CD14-positive monocyte (primary cell): ENCODE measurements at regions not wholly inside any gene's neighbourhood (a gene's known extent, or its start where the extent isn't known, plus 50 kb on each side); places are given as distances from the start of the nearest gene placed in this dataset.

Experiments used
- DNase-seq, 3 donors: peaks; one replicate each; pipeline ENCODE4 v3.0.0-alpha.2; 2011 to 2022
- H2AFZ ChIP-seq: 2 replicates; pipeline ENCODE4 v1.6.0; 2012; ENCODE audit warnings: mild to moderate bottlenecking, low read depth, low read length, inconsistent platforms; ENCODE audit not compliant: insufficient read depth, poor library complexity, severe bottlenecking
- H3K27ac ChIP-seq, 2 donors: 1 replicate in 1 of 2; 2 replicates in 1 of 2; pipeline ENCODE4 v1.5.1; 2012 to 2013; ENCODE audit warnings: low read length in 2 of 2, control low read depth in 1 of 2, inconsistent platforms in 1 of 2, low read depth in 1 of 2, mild to moderate bottlenecking in 1 of 2
- H3K27me3 ChIP-seq, 2 donors: one replicate each; pipeline versions ENCODE4 v1.6.0 to v1.6.1; 2011 to 2013; ENCODE audit warnings: low read length in 2 of 2; ENCODE audit not compliant: control insufficient read depth in 2 of 2, insufficient read depth in 2 of 2
- H3K36me3 ChIP-seq, 2 donors: replicated peaks in 1 of 2; 1 replicate in 1 of 2; 2 replicates in 1 of 2; pipeline versions ENCODE4 v1.5.1 to v1.6.1; 2012 to 2013; ENCODE audit warnings: low read length in 2 of 2, control low read depth in 1 of 2, inconsistent platforms in 1 of 2, mild to moderate bottlenecking in 1 of 2; ENCODE audit not compliant: insufficient read depth in 2 of 2, control insufficient read depth in 1 of 2
- H3K4me1 ChIP-seq, 2 donors: 1 replicate in 1 of 2; 2 replicates in 1 of 2; pipeline versions ENCODE4 v1.5.1 to v1.6.1; 2012 to 2013; ENCODE audit warnings: low read length in 2 of 2, control low read depth in 1 of 2, inconsistent platforms in 1 of 2, mild to moderate bottlenecking in 1 of 2, moderate library complexity in 1 of 2; ENCODE audit not compliant: insufficient read depth in 2 of 2, control insufficient read depth in 1 of 2
- H3K4me2 ChIP-seq: replicated peaks from 2 replicates; pipeline ENCODE3; 2012; ENCODE audit warnings: low read length, moderate library complexity, mild to moderate bottlenecking; ENCODE audit not compliant: poor library complexity, severe bottlenecking; ENCODE audit errors: extremely low read depth
- H3K4me3 ChIP-seq, 3 experiments: fragments of 200-600 bp in 1 of 3; sonication (generic) in 1 of 3; replicated peaks in 1 of 3; 1 replicate in 2 of 3; 2 replicates in 1 of 3; pipeline ENCODE4 v1.5.1; 2011 to 2013; ENCODE audit warnings: low read length in 3 of 3, mild to moderate bottlenecking in 3 of 3, control low read depth in 2 of 3, low read depth in 2 of 3, inconsistent platforms in 1 of 3, moderate library complexity in 1 of 3
- H3K79me2 ChIP-seq: 2 replicates; pipeline ENCODE4 v1.6.0; 2012; ENCODE audit warnings: mild to moderate bottlenecking, control low read depth, inconsistent platforms, low read length, moderate library complexity; ENCODE audit not compliant: insufficient read depth
- H3K9ac ChIP-seq: 2 replicates; pipeline ENCODE4 v1.6.0; 2017; ENCODE audit warnings: low read length, mild to moderate bottlenecking; ENCODE audit not compliant: insufficient read depth, poor library complexity, severe bottlenecking
- H3K9me3 ChIP-seq, 2 donors: replicated peaks in 1 of 2; 1 replicate in 1 of 2; 2 replicates in 1 of 2; pipeline versions ENCODE4 v1.5.1 to v1.6.1; 2012 to 2013; ENCODE audit warnings: low read length in 2 of 2, control low read depth in 1 of 2; ENCODE audit not compliant: control insufficient read depth in 1 of 2, insufficient read depth in 1 of 2
- H4K20me1 ChIP-seq: 2 replicates; pipeline ENCODE4 v1.6.0; 2012; ENCODE audit warnings: mild to moderate bottlenecking, low read length, control low read depth, moderate library complexity; ENCODE audit not compliant: insufficient read depth
- H3K27ac Mint-ChIP-seq, 7 donors: one replicate each; pipeline ENCODE4 v1.8.0; 2020; ENCODE audit warnings: mild to moderate bottlenecking in 7 of 7, mixed read lengths in 7 of 7, moderate library complexity in 6 of 7, inconsistent platforms in 2 of 7
- H3K27me3 Mint-ChIP-seq, 3 donors: one replicate each; pipeline ENCODE4 v1.8.0; 2021 to 2022; ENCODE audit warnings: low read depth in 3 of 3, mild to moderate bottlenecking in 3 of 3, mixed read lengths in 3 of 3, moderate library complexity in 3 of 3, inconsistent platforms in 1 of 3
- H3K36me3 Mint-ChIP-seq, 2 donors: one replicate each; pipeline ENCODE4 v1.8.0; 2020; ENCODE audit warnings: mixed read lengths in 2 of 2, inconsistent platforms in 1 of 2, mild to moderate bottlenecking in 1 of 2
- H3K4me1 Mint-ChIP-seq: one replicate; pipeline ENCODE4 v1.8.0; 2020; ENCODE audit warnings: mild to moderate bottlenecking, mixed read lengths
- H3K4me3 Mint-ChIP-seq, 2 donors: one replicate each; pipeline ENCODE4 v1.8.0; 2020; ENCODE audit warnings: mild to moderate bottlenecking in 2 of 2, mixed read lengths in 2 of 2, moderate library complexity in 1 of 2
- H3K9me3 Mint-ChIP-seq, 7 donors: one replicate each; pipeline ENCODE4 v1.8.0; 2020 to 2022; ENCODE audit warnings: mixed read lengths in 7 of 7, mild to moderate bottlenecking in 6 of 7, moderate library complexity in 6 of 7, inconsistent platforms in 2 of 7
- WGBS: methylation state at CpG from one replicate; pipeline ENCODE4 v1.1.5; 2013; ENCODE audit warnings: missing lambda C conversion rate; ENCODE audit not compliant: insufficient coverage; 5-methylcytosine and 5-hydroxymethylcytosine counted together
- intact Hi-C, 2 donors: fragments of 100-400 bp; cut with micrococcal nuclease; formaldehyde crosslinking; loops; one replicate each; pipeline versions ENCODE4 v1.15.0 to v1.15.1; 2023
- TF ChIP-seq, protein P1 (sequence below): fragments of 200-600 bp; IDR thresholded peaks from one replicate; pipeline ENCODE4 v1.8.0; 2022; ENCODE audit warnings: antibody characterized with exemption, mild to moderate bottlenecking

DNA sequence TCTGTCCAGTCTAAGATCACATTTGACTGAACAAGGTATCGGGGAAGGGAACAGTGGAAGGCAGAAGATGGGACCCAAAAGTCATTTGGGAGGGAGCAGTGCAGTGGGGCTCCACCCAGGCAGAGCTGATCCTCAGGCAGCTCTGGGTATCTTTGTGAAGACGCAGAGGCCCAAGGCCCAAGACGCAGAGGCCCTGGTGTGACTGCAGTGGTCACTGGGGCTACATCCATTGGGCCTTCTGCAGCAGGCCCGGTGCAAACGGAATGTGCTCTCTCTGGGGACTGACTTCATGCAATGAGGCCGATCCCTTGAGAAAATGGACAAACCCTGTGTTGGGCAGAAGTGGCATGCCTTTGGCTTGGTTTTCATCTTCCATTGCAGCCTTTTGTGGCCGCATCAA, 463.4 kb upstream of the ZNF507 start:
- H3K27me3 Mint-ChIP-seq: no peaks in the 10 kb centered on the region
- peaks cover 5 to 11% (median 10%) of the 10 kb centered on the region in 7 donors for H3K9me3 Mint-ChIP-seq
- no peaks in the 10 kb centered on the region for H3K4me1 Mint-ChIP-seq
- intact Hi-C loops: no loop called here
- TF ChIP-seq, protein P1, sequence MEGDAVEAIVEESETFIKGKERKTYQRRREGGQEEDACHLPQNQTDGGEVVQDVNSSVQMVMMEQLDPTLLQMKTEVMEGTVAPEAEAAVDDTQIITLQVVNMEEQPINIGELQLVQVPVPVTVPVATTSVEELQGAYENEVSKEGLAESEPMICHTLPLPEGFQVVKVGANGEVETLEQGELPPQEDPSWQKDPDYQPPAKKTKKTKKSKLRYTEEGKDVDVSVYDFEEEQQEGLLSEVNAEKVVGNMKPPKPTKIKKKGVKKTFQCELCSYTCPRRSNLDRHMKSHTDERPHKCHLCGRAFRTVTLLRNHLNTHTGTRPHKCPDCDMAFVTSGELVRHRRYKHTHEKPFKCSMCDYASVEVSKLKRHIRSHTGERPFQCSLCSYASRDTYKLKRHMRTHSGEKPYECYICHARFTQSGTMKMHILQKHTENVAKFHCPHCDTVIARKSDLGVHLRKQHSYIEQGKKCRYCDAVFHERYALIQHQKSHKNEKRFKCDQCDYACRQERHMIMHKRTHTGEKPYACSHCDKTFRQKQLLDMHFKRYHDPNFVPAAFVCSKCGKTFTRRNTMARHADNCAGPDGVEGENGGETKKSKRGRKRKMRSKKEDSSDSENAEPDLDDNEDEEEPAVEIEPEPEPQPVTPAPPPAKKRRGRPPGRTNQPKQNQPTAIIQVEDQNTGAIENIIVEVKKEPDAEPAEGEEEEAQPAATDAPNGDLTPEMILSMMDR: no peak
- 96% methylated on average over 7 of the region's 7 CpGs for WGBS
- no peaks in the 10 kb centered on the region for H3K27me3 ChIP-seq
- no peak overlapping the region for H3K27ac Mint-ChIP-seq
- H3K4me2 ChIP-seq: no peak overlapping the region
- H3K4me3 ChIP-seq: no peak overlapping the region
- H3K9me3 ChIP-seq: peaks cover 0 to 11% of the 10 kb centered on the region in 2 donors
- no peak overlapping the region for H3K4me3 Mint-ChIP-seq
- H2AFZ ChIP-seq: no peak overlapping the region
- H3K36me3 Mint-ChIP-seq: no peaks in the 10 kb centered on the region
- H3K27ac ChIP-seq: no peak overlapping the region
- H3K9ac ChIP-seq: no peak overlapping the region
- H3K36me3 ChIP-seq: no peaks in the 10 kb centered on the region
- no peaks in the 10 kb centered on the region for H4K20me1 ChIP-seq
- H3K79me2 ChIP-seq: no peaks in the 10 kb centered on the region
- no peaks in the 10 kb centered on the region for H3K4me1 ChIP-seq
- DNase-seq: no peak

DNA sequence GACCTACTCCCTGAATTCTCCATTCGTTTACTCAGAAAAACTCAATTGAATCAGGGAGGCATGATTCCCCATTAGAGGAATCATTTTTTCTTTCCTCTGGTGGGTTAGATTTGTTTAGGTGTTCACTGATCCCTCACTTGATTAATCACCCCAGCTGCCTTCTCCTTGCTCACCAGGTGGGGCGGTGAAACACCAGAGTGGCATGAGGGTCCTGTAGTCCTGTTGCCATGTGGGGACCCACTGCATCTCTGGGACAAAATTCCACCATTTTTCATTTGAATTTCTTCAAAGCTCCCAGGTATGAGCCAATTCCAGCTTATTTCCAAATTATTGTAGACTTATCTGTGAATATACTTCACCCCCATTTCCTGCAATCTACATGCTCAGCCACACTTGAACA, 462.7 kb upstream of the ZNF507 start:
- Mint-ChIP-seq H3K27me3 (peaks cover 0 to 3% (median 0%) of the 10 kb centered on the region in 3 donors), H3K9me3 (peaks cover 5 to 10% (median 8%) of the 10 kb centered on the region in 7 donors)

More for the DNA sequence above, 462.7 kb upstream of the ZNF507 start:
- TF ChIP-seq, protein P1: no peak
- Histone ChIP-seq H2AFZ (no peak overlapping the region), H4K20me1 (no peaks in the 10 kb centered on the region), H3K27me3 (no peaks in the 10 kb centered on the region), H3K9ac (no peak overlapping the region), H3K4me2 (no peak overlapping the region), H3K27ac (no peak overlapping the region), H3K79me2 (no peaks in the 10 kb centered on the region), H3K4me1 (no peaks in the 10 kb centered on the region), H3K9me3 (peaks cover 0 to 8% of the 10 kb centered on the region in 2 donors), H3K4me3 (no peak overlapping the region), H3K36me3 (no peaks in the 10 kb centered on the region)
- Mint-ChIP-seq H3K27ac (no peak overlapping the region), H3K4me1 (no peaks in the 10 kb centered on the region), H3K4me3 (no peak overlapping the region), H3K36me3 (no peaks in the 10 kb centered on the region)
- 89% methylated on average over 1 of the region's 2 CpGs for WGBS
- intact Hi-C loops: no loop called here
- DNase-seq: no peak
